Activated T-helper 9 cell treated with anti-CD3 and anti-CD28 coated beads, Interleukin-2, amount 50 U/mL, for 16 hours (primary cell): ENCODE measurements at regions not wholly inside any gene's neighbourhood (a gene's known extent, or its start where the extent isn't known, plus 50 kb on each side); places are given as distances from the start of the nearest gene placed in this dataset.
"Not testable (repeated sequence)": the region's sequence is repeated elsewhere in the genome, so short reads cannot be mapped to it uniquely, and the experiment has no call there.

Source experiments
- DNase-seq: peaks from one replicate; pipeline ENCODE4 v3.0.0-alpha.2; 2020; ENCODE audit warnings: low read depth

- no peak for DNase-seq
Measured at GRCh38 chr1:112855152-112855828, 100.7 kb downstream of the SLC16A1 start.

GRCh38 chr1:112854368-112854984, 101.5 kb downstream of the SLC16A1 start:
- DNase-seq, result not testable (repeated sequence)

GRCh38 chr1:112853915-112854314, 102.1 kb downstream of the SLC16A1 start:
- not testable (repeated sequence) for DNase-seq

- no peak for DNase-seq
Measured at GRCh38 chr1:112852934-112853333, 103.1 kb downstream of the SLC16A1 start.

- no peak for DNase-seq
Measured at GRCh38 chr1:112852276-112852675, 103.7 kb downstream of the SLC16A1 start.

GRCh38 chr1:112850034-112850757, 105.8 kb downstream of the SLC16A1 start:
- DNase-seq, result no peak

GRCh38 chr1:112849425-112850033, 106.5 kb downstream of the SLC16A1 start:
- DNase-seq, result no peak

GRCh38 chr1:112841825-112842224, 114.2 kb downstream of the SLC16A1 start:
- DNase-seq, result no peak

- DNase-seq, result no peak
Measured at GRCh38 chr1:112840631-112841624, 115.1 kb downstream of the SLC16A1 start.

- no peak for DNase-seq
Measured at GRCh38 chr1:112836642-112837041, 119.4 kb downstream of the SLC16A1 start.

GRCh38 chr1:112833806-112834205, 118.7 kb upstream of the PPM1J start:
- DNase-seq, result no peak

- not testable (repeated sequence) for DNase-seq
Measured at GRCh38 chr1:112832259-112832658, 117.1 kb upstream of the PPM1J start.

- not testable (repeated sequence) for DNase-seq
Measured at GRCh38 chr1:112829691-112830090, 114.6 kb upstream of the PPM1J start.

- DNase-seq, result no peak
Measured at GRCh38 chr1:112828716-112829115, 113.6 kb upstream of the PPM1J start.

GRCh38 chr1:112827391-112827790, 112.3 kb upstream of the PPM1J start:
- DNase-seq, result not testable (repeated sequence)

- no peak for DNase-seq
Measured at GRCh38 chr1:112826217-112826944, 111.2 kb upstream of the PPM1J start.

- not testable (repeated sequence) for DNase-seq
Measured at GRCh38 chr1:112825563-112826216, 110.6 kb upstream of the PPM1J start.

GRCh38 chr1:112825075-112825474, 109.9 kb upstream of the PPM1J start:
- DNase-seq, result not testable (repeated sequence)

GRCh38 chr1:112821307-112822063, 106.4 kb upstream of the PPM1J start:
- DNase-seq, result not testable (repeated sequence)
